GM23338 (cell line): ENCODE measurements at regions not wholly inside any gene's neighbourhood (a gene's known extent, or its start where the extent isn't known, plus 50 kb on each side); places are given as distances from the start of the nearest gene placed in this dataset.

Experiments used
- TF ChIP-seq, protein P1 (sequence below): IDR thresholded peaks from one replicate; pipeline ENCODE4 v1.6.1; 2018; ENCODE audit warnings: antibody characterized with exemption; ENCODE audit not compliant: unreplicated experiment
- TF ChIP-seq, protein P2 (sequence below), 2 experiments: fragments of 200-600 bp in 1 of 2; sonication (generic) in 1 of 2; conservative IDR thresholded peaks; 2 replicates each; pipeline versions ENCODE4 v1.5.1 to v1.6.1; 2016 to 2017; ENCODE audit warnings: antibody characterized with exemption in 2 of 2, low read depth in 2 of 2, mild to moderate bottlenecking in 2 of 2, moderate library complexity in 1 of 2

DNA sequence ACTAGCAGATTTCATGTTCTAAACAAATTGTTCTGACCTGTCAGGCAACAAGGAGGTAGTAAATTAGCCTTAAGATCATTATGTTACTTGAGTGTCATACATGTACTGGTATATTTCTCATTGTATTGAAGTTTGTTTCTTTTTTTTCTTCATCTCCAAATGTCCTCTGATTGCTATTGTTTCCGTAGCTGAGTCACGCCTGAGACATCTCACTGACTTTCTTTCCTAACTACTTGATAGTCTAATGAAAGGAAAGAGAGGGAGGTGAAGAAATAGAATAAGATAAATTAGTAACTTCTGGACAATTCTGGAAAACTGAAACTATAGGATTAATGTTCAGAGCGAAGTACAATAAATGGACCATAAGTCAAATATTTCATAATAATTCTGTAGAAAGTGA is 1049.9 kb downstream of the TSN start:
- TF ChIP-seq, protein P1, sequence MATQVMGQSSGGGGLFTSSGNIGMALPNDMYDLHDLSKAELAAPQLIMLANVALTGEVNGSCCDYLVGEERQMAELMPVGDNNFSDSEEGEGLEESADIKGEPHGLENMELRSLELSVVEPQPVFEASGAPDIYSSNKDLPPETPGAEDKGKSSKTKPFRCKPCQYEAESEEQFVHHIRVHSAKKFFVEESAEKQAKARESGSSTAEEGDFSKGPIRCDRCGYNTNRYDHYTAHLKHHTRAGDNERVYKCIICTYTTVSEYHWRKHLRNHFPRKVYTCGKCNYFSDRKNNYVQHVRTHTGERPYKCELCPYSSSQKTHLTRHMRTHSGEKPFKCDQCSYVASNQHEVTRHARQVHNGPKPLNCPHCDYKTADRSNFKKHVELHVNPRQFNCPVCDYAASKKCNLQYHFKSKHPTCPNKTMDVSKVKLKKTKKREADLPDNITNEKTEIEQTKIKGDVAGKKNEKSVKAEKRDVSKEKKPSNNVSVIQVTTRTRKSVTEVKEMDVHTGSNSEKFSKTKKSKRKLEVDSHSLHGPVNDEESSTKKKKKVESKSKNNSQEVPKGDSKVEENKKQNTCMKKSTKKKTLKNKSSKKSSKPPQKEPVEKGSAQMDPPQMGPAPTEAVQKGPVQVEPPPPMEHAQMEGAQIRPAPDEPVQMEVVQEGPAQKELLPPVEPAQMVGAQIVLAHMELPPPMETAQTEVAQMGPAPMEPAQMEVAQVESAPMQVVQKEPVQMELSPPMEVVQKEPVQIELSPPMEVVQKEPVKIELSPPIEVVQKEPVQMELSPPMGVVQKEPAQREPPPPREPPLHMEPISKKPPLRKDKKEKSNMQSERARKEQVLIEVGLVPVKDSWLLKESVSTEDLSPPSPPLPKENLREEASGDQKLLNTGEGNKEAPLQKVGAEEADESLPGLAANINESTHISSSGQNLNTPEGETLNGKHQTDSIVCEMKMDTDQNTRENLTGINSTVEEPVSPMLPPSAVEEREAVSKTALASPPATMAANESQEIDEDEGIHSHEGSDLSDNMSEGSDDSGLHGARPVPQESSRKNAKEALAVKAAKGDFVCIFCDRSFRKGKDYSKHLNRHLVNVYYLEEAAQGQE: no peak
- TF ChIP-seq, protein P2, sequence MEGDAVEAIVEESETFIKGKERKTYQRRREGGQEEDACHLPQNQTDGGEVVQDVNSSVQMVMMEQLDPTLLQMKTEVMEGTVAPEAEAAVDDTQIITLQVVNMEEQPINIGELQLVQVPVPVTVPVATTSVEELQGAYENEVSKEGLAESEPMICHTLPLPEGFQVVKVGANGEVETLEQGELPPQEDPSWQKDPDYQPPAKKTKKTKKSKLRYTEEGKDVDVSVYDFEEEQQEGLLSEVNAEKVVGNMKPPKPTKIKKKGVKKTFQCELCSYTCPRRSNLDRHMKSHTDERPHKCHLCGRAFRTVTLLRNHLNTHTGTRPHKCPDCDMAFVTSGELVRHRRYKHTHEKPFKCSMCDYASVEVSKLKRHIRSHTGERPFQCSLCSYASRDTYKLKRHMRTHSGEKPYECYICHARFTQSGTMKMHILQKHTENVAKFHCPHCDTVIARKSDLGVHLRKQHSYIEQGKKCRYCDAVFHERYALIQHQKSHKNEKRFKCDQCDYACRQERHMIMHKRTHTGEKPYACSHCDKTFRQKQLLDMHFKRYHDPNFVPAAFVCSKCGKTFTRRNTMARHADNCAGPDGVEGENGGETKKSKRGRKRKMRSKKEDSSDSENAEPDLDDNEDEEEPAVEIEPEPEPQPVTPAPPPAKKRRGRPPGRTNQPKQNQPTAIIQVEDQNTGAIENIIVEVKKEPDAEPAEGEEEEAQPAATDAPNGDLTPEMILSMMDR (conservative IDR thresholded peaks at IDR 0.05; ENCODE audit: low read depth in 2 of 2): no peak
